Thyroid gland (tissue), 4 donors: ENCODE measurements at regions not wholly inside any gene's neighbourhood (a gene's known extent, or its start where the extent isn't known, plus 50 kb on each side); places are given as distances from the start of the nearest gene placed in this dataset.

Source experiments
- CTCF ChIP-seq, 6 experiments: fragments of 200-600 bp in 3 of 6; fragments of 450-650 bp in 3 of 6; sonication (generic) in 3 of 6; IDR thresholded peaks; one replicate each; pipeline ENCODE4 v1.5.1; 2016 to 2019; ENCODE audit warnings: antibody characterized with exemption in 6 of 6, mild to moderate bottlenecking in 2 of 6, inconsistent platforms in 1 of 6, moderate library complexity in 1 of 6
- POLR2A ChIP-seq, 2 donors: fragments of 450-650 bp; IDR thresholded peaks; one replicate each; pipeline ENCODE4 v1.6.1; 2017; ENCODE audit warnings: antibody characterized with exemption in 2 of 2, mild to moderate bottlenecking in 2 of 2, moderate library complexity in 1 of 2

- TF ChIP-seq CTCF (IDR thresholded peaks at IDR 0.05) (no peak), POLR2A (IDR thresholded peaks at IDR 0.05) (no peak)
These were observed 228.1 kb downstream of the NEBL start for GRCh38 chr10:20668985-20669384.
